ENCODE measurements at regions not wholly inside any gene's neighbourhood (a gene's known extent, or its start where the extent isn't known, plus 50 kb on each side); places are given as distances from the start of the nearest gene placed in this dataset.

DNA sequence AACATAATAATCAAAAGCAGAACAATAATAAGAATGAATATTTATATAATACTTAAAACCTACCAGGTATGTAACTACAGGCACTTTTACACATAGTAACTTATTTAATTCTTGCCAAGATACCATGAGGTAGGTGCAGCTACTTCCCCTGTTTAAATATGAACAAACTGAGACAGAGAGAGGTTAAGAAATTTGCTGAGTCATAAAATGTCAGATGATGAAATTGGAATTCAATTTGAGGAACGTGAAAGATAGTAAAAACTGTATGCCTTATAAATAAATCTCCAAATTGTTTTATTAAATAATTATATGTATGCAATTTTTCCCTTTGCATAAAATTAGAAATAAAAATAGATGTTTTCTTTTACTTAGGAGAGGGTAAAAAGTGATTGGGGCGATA lies 1103.3 kb upstream of the NRXN1 start (continued):
- TF ChIP-seq, protein P1, sequence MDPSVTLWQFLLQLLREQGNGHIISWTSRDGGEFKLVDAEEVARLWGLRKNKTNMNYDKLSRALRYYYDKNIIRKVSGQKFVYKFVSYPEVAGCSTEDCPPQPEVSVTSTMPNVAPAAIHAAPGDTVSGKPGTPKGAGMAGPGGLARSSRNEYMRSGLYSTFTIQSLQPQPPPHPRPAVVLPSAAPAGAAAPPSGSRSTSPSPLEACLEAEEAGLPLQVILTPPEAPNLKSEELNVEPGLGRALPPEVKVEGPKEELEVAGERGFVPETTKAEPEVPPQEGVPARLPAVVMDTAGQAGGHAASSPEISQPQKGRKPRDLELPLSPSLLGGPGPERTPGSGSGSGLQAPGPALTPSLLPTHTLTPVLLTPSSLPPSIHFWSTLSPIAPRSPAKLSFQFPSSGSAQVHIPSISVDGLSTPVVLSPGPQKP (IDR thresholded peaks at IDR 0.05; ENCODE audit: low read depth, low read length) = no peak

- ChIA-PET CTCF (no interaction called here), RAD21 (ENCODE audit: unreplicated experiment) (no interaction called here), SMC1A (ENCODE audit: uncharacterized antibody, unreplicated experiment) (no interaction called here), POLR2A (no interaction called here)
- Histone ChIP-seq H4K20me1 (ENCODE audit: control insufficient read depth, insufficient read depth) (no peaks in the 10 kb centered on the region), H3K79me2 (ENCODE audit: control insufficient read depth, insufficient read depth, low read length) (no peaks in the 10 kb centered on the region), H3K4me2 (ENCODE audit: control insufficient read depth, insufficient read depth) (no peak overlapping the region), H3K36me3 (ENCODE audit: control insufficient read depth in 2 of 2, insufficient read depth in 2 of 2, low read length in 1 of 2) (no peaks in the 10 kb centered on the region), H3K4me3 (no peak overlapping the region), H3K9ac (ENCODE audit: control insufficient read depth, insufficient read depth, low read length) (no peak overlapping the region), H3K27ac (ENCODE audit: control insufficient read depth, insufficient read depth) (no peak overlapping the region), H3K27me3 (replicated peaks in 1 of 2; ENCODE audit: control insufficient read depth in 2 of 2, insufficient read depth in 2 of 2, low read length in 1 of 2) (no peaks in the 10 kb centered on the region), H3K4me1 (ENCODE audit: control insufficient read depth, insufficient read depth, low read length) (no peaks in the 10 kb centered on the region), H3K9me3 (replicated peaks; ENCODE audit: control insufficient read depth, insufficient read depth, low read length) (no peaks in the 10 kb centered on the region), H2AFZ (ENCODE audit: control insufficient read depth, low read depth, low read length) (no peak overlapping the region)
- DNase-seq (ENCODE audit: low read depth, low spot score) = no peak
- FAIRE-seq = no peak
- 6% methylated on average over 3 of the region's 3 CpGs for WGBS (ENCODE audit: insufficient coverage, insufficient replicate concordance, low lambda C conversion rate, missing lambda C conversion rate)
- in situ Hi-C loops (cut with MboI) = no loop called here
- intact Hi-C loops (cut with micrococcal nuclease; ENCODE audit: unreplicated experiment) = no loop called here
- no TSS peak for BruUV-seq (replicated peaks)
- ATAC-seq = no peak
- TF ChIP-seq, protein P2, sequence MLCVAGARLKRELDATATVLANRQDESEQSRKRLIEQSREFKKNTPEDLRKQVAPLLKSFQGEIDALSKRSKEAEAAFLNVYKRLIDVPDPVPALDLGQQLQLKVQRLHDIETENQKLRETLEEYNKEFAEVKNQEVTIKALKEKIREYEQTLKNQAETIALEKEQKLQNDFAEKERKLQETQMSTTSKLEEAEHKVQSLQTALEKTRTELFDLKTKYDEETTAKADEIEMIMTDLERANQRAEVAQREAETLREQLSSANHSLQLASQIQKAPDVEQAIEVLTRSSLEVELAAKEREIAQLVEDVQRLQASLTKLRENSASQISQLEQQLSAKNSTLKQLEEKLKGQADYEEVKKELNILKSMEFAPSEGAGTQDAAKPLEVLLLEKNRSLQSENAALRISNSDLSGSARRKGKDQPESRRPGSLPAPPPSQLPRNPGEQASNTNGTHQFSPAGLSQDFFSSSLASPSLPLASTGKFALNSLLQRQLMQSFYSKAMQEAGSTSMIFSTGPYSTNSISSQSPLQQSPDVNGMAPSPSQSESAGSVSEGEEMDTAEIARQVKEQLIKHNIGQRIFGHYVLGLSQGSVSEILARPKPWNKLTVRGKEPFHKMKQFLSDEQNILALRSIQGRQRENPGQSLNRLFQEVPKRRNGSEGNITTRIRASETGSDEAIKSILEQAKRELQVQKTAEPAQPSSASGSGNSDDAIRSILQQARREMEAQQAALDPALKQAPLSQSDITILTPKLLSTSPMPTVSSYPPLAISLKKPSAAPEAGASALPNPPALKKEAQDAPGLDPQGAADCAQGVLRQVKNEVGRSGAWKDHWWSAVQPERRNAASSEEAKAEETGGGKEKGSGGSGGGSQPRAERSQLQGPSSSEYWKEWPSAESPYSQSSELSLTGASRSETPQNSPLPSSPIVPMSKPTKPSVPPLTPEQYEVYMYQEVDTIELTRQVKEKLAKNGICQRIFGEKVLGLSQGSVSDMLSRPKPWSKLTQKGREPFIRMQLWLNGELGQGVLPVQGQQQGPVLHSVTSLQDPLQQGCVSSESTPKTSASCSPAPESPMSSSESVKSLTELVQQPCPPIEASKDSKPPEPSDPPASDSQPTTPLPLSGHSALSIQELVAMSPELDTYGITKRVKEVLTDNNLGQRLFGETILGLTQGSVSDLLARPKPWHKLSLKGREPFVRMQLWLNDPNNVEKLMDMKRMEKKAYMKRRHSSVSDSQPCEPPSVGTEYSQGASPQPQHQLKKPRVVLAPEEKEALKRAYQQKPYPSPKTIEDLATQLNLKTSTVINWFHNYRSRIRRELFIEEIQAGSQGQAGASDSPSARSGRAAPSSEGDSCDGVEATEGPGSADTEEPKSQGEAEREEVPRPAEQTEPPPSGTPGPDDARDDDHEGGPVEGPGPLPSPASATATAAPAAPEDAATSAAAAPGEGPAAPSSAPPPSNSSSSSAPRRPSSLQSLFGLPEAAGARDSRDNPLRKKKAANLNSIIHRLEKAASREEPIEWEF (IDR thresholded peaks at IDR 0.05; ENCODE audit: insufficient replicate concordance, low read depth, low read length) = no peak
- TF ChIP-seq, protein P1 (IDR thresholded peaks at IDR 0.05; ENCODE audit: low read depth, low read length) = no peak
- TF ChIP-seq TCF12 (IDR thresholded peaks at IDR 0.05; ENCODE audit: low read depth, low read length) = no peak
- TF ChIP-seq CHD4 (IDR thresholded peaks at IDR 0.05) = no peak
- no peak for TF ChIP-seq HSF1 (IDR thresholded peaks at IDR 0.05; ENCODE audit: low read depth, low read length)
- no peak for TF ChIP-seq LARP7 (IDR thresholded peaks at IDR 0.05)
- no peak for TF ChIP-seq GABPA (IDR thresholded peaks at IDR 0.05; ENCODE audit: low read depth)
- TF ChIP-seq CREB1 (IDR thresholded peaks at IDR 0.05; ENCODE audit: low read depth) = no peak
- no peak for TF ChIP-seq ZNF384 (IDR thresholded peaks at IDR 0.05; ENCODE audit: borderline replicate concordance, low read depth, low read length)
- no peak for TF ChIP-seq TBL1XR1 (IDR thresholded peaks at IDR 0.05; ENCODE audit: low read depth, low read length)
- TF ChIP-seq CHD2 (IDR thresholded peaks at IDR 0.05; ENCODE audit: borderline replicate concordance, low read depth, low read length) = no peak
- TF ChIP-seq STAT3 (IDR thresholded peaks at IDR 0.05; ENCODE audit: low read depth, low read length) = no peak
- no peak for TF ChIP-seq MXI1 (IDR thresholded peaks at IDR 0.05; ENCODE audit: low read depth, low read length)
- TF ChIP-seq IRF5 (IDR thresholded peaks at IDR 0.05; ENCODE audit: borderline replicate concordance) = no peak
Observed at GRCh38 chr2:52128081-52128480, 1096.1 kb upstream of the NRXN1 start.
